OCI-M1 (cell line): ENCODE measurements at regions not wholly inside any gene's neighbourhood (a gene's known extent, or its start where the extent isn't known, plus 50 kb on each side); places are given as distances from the start of the nearest gene placed in this dataset.
"Not testable (repeated sequence)": the region's sequence is repeated elsewhere in the genome, so short reads cannot be mapped to it uniquely, and the experiment has no call there.

Experiments
- DNase-seq: peaks from one replicate; lab custom pipeline; 2025; lab: John Stamatoyannopoulos, UW

GRCh38 chr7:20839196-20839735, 52.6 kb upstream of the SP8 start:
- no peak for DNase-seq

GRCh38 chr7:20839987-20840386, 53.3 kb upstream of the SP8 start:
- no peak for DNase-seq

- DNase-seq = no peak
Observed at GRCh38 chr7:20846791-20847190, 60.1 kb upstream of the SP8 start.

GRCh38 chr7:20858951-20859350, 72.3 kb upstream of the SP8 start:
- DNase-seq = no peak

GRCh38 chr7:20861468-20861867, 74.8 kb upstream of the SP8 start:
- no peak for DNase-seq

- DNase-seq = peak; percentile 8
Observed at GRCh38 chr7:20862554-20862953, 75.9 kb upstream of the SP8 start.

GRCh38 chr7:20864221-20864620, 77.5 kb upstream of the SP8 start:
- DNase-seq = no peak

- no peak for DNase-seq
Observed at GRCh38 chr7:20865684-20866083, 79.0 kb upstream of the SP8 start.

GRCh38 chr7:20870977-20871376, 84.3 kb upstream of the SP8 start:
- DNase-seq = no peak

GRCh38 chr7:20892776-20893175, 106.1 kb upstream of the SP8 start:
- DNase-seq = no peak

- DNase-seq = no peak
Observed at GRCh38 chr7:20894806-20895205, 108.1 kb upstream of the SP8 start.

GRCh38 chr7:20895563-20895962, 108.9 kb upstream of the SP8 start:
- no peak for DNase-seq

GRCh38 chr7:20896996-20897395, 110.3 kb upstream of the SP8 start:
- no peak for DNase-seq

- DNase-seq = no peak
Observed at GRCh38 chr7:20906801-20907453, 120.2 kb upstream of the SP8 start.

GRCh38 chr7:20911081-20911480, 124.4 kb upstream of the SP8 start:
- DNase-seq = no peak

- DNase-seq = no peak
Observed at GRCh38 chr7:20913853-20914252, 127.2 kb upstream of the SP8 start.

- no peak for DNase-seq
Observed at GRCh38 chr7:20916311-20916710, 129.6 kb upstream of the SP8 start.

GRCh38 chr7:20917603-20918002, 130.9 kb upstream of the SP8 start:
- no peak for DNase-seq

- DNase-seq = no peak
Observed at GRCh38 chr7:20918156-20918555, 131.5 kb upstream of the SP8 start.

- not testable (repeated sequence) for DNase-seq
Observed at GRCh38 chr7:20927178-20927577, 140.5 kb upstream of the SP8 start.

- no peak for DNase-seq
Observed at GRCh38 chr7:20927976-20928375, 141.3 kb upstream of the SP8 start.

GRCh38 chr7:20929199-20929598, 142.5 kb upstream of the SP8 start:
- no peak for DNase-seq

GRCh38 chr7:20931739-20932138, 145.1 kb upstream of the SP8 start:
- DNase-seq = no peak

GRCh38 chr7:20932785-20933527, 146.3 kb upstream of the SP8 start:
- no peak for DNase-seq
